AG09319 (cell line): ENCODE measurements at regions not wholly inside any gene's neighbourhood (a gene's known extent, or its start where the extent isn't known, plus 50 kb on each side); places are given as distances from the start of the nearest gene placed in this dataset.

Source experiments
- DNase-seq: peaks from one replicate; pipeline ENCODE4 v3.0.0-alpha.2; 2010; ENCODE audit warnings: low read depth; ENCODE audit errors: extremely low read depth
- TF ChIP-seq, protein P1 (sequence below): IDR thresholded peaks from 2 replicates; pipeline ENCODE4 v1.5.1; 2011; ENCODE audit warnings: low read depth, mild to moderate bottlenecking, inconsistent platforms, low read length, moderate library complexity

DNA sequence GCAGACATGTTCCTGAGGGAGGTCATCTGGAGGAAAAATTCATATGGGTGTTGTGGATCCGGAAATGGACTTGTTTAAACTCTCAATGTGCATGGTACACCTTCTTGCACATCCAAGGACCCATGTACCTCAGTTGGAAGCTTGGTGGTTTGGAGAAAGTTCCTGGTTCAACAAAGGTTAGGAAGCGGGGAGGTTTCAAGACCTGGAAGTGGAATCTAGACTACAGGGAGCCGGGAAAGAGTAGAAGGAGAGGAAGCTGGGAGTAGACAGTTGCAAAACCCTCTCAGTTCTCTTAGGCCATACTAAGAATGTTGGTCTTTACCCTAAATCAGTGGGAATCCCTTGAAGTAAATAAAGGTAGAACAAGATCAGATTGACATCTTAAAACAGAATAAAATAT lies 209.8 kb upstream of the SPOPL start:
- TF ChIP-seq, protein P1, sequence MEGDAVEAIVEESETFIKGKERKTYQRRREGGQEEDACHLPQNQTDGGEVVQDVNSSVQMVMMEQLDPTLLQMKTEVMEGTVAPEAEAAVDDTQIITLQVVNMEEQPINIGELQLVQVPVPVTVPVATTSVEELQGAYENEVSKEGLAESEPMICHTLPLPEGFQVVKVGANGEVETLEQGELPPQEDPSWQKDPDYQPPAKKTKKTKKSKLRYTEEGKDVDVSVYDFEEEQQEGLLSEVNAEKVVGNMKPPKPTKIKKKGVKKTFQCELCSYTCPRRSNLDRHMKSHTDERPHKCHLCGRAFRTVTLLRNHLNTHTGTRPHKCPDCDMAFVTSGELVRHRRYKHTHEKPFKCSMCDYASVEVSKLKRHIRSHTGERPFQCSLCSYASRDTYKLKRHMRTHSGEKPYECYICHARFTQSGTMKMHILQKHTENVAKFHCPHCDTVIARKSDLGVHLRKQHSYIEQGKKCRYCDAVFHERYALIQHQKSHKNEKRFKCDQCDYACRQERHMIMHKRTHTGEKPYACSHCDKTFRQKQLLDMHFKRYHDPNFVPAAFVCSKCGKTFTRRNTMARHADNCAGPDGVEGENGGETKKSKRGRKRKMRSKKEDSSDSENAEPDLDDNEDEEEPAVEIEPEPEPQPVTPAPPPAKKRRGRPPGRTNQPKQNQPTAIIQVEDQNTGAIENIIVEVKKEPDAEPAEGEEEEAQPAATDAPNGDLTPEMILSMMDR = no peak
- no peak for DNase-seq

DNA sequence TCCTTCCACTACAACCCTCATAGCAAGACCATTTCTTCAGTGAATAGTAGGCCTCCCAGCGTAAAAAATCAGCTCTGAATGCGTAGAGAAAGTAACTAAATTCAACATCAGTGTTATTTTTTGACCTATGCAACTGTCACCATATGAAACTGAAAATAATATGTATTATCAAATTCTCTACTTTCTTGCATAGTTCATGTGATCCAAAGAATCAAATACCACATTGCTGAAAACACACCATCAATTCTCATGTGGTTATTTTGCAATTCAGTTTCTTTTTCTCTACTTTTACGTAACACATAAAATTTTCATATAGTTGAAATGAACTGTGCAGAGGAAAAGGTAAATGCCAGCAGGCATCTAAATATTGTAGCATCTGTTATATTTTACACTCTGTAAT lies 208.5 kb upstream of the SPOPL start:
- DNase-seq = no peak
- TF ChIP-seq, protein P1 = no peak

DNA sequence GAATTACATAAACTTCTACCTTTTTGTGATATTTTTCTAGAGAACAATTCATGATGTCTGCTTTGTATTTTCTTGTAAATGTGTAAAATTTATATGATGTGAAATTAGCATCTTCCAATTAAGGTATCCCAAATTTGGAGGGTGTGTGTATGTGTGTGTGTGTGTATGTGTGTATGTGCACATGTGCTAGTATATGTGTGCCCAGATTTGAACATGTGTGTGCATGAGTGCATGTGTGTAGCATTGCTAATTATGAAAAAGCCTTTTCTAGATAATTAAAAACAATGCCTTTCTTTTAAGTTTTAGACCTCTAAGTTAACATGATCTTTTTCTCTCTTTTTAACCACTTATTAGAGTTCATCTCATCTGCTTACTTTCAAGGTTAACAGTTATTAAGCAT lies 208.0 kb upstream of the SPOPL start:
- TF ChIP-seq, protein P1 = no peak
- DNase-seq = no peak

DNA sequence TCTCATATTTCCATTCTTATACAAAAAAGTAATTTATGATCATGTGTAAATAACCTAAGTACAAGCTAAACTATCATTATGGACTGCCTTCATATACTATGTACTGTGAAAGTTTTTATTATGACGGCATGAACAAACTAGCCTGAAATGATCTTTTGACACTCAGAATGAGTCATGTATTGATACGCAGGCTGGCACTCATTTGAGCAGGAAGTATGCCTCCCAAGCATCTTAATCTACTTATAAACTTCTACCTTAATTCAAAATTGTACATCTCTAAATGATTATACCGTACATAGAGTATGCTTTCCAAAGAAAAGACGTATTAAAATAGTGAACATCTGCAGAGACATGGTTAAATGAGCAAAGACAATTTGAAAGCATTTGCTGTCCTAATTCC lies 207.1 kb upstream of the SPOPL start:
- no peak for DNase-seq
- TF ChIP-seq, protein P1 = no peak

DNA sequence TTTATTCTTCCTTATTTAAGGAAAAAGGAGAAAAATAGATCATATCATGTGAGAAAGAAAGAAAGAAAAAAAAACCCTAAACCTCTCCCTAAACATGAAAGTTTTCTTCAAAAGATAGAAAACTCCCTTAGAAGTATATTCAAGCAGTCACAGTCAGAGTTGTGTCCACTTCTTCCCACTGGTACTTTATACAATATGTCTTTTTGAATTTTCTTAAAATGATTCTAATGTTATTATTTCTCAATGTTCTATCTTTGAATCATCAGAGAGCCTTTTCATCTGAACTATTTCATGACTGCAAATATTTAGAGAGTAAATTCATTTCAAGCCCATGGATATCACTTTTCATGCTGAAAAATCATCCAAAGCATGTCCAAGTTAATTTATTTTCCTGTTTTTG lies 205.2 kb upstream of the SPOPL start:
- TF ChIP-seq, protein P1 = no peak
- no peak for DNase-seq

DNA sequence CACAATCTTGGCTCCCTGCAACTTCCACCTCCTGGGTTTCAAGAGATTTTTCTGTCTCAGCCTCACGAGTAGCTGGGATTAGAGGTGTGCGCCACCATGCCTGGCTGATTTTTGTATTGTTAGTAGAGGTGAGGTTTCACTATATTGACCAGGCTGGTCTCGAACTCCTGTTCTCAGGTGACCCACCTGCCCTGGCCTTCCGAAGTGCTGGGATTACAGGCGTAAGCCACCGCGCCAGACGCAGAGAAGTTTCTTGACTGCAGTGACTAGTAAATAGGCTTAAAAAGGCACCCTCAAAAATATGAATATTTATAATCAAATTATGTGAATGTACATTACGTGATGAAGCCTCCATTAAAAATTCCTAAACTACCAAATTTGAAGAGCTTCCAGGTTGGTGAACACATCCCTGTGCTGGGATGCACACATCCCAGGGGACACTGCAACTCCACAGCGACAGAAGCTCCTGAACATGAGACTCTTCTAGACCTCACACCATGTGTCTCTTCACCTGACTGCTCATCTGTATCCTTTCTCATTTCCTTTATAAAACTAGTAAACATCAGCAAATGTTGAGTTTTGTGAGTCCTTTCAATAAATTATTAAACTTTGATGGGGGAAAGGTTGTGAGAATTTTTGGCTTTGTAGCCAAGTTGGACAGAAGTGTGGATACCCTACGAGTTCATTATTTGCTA lies 203.3 kb upstream of the SPOPL start:
- TF ChIP-seq, protein P1 = no peak
- no peak for DNase-seq

DNA sequence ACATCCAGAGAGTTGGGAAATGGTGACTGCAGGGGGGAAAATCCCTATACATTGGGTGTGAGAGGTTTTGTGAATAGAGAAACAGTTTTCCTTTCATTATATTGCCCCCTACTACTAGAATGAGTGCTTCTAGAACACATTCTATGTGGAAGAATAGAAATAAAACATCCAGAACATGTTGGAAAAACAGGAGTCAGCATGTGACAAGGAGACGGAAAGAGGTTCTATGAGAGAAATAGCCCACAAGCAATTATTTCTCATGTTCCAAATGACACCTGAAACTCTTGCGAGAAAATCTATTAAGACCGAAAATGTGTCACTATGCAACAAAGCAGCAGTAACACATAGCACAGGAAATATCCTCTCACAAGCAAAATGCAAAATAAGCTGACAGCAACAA lies 202.7 kb upstream of the SPOPL start:
- no peak for DNase-seq
- TF ChIP-seq, protein P1 = no peak
